GM11168 (cell line): ENCODE measurements at regions not wholly inside any gene's neighbourhood (a gene's known extent, or its start where the extent isn't known, plus 50 kb on each side); places are given as distances from the start of the nearest gene placed in this dataset.

Experiments
- in situ Hi-C: fragments of 300-500 bp; cut with MboI; formaldehyde crosslinking; loops from one replicate; pipeline ENCODE4 v1.12.0; 2022; ENCODE audit warnings: low sequenced_read_pairs; ENCODE audit not compliant: unreplicated experiment

GRCh38 chr5:96340357-96340756 lies 92.7 kb downstream of the PCSK1 start:
- in situ Hi-C loops = no loop called here

- in situ Hi-C loops = no loop called here
Observed at GRCh38 chr5:96339862-96340261, 93.2 kb downstream of the PCSK1 start.

GRCh38 chr5:96338624-96339415 lies 94.2 kb downstream of the PCSK1 start:
- in situ Hi-C loops = no loop called here

- in situ Hi-C loops = no loop called here
Observed at GRCh38 chr5:96338091-96338490, 95.0 kb downstream of the PCSK1 start.

GRCh38 chr5:96337048-96337781 lies 95.8 kb downstream of the PCSK1 start:
- in situ Hi-C loops = no loop called here

DNA sequence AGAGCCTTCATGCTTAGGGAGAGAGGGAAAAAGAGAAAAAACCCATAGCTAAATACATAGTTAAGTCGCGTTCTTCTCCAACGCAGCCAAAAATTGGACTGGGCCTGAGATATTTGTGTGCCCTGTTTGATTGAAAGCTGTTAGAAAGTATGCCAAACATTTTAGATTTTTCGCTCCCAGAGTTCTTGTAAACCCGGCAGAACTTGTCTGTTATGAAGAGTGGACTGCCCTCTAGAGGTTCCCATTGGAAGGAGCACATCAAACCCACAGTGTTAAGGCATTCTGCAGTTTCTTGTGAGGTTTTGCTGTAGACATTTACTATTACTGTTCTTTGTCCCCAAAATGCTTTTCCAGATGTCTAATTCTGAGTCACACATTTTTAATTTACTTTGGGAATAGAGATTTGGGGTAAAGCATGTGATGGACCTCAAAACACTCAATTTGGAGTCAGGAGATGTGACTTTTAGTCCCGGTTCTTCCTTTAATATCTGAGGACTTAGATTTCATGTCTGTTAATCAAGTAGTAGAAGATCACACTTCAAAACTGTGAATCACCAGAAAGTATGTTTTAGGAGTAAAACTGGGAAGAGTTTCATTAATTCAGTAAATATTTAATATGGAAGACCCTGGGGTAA lies 96.6 kb downstream of the PCSK1 start:
- in situ Hi-C loops = no loop called here

DNA sequence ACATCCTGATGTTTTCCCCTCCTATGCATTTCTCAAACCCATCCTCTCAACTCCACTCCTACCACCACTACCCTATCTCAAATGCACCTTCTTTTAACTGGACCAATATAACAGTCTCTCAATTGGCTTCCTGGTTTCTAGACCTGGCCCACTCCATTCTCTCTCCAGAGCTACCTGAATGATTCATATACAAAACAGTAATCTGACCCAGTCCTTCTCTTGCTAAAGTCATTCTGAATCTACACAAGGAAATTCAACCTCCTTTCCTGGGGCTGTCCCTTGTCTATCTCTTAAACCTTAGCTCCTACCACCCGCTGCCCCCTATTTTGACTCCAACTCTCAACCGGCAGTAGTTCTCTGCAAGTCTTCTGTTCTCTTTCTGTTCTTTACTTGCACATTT lies 97.2 kb downstream of the PCSK1 start:
- in situ Hi-C loops = no loop called here

GRCh38 chr5:96333391-96333790 lies 99.7 kb downstream of the PCSK1 start:
- in situ Hi-C loops = no loop called here

GRCh38 chr5:96332535-96333366 lies 100.3 kb downstream of the PCSK1 start:
- in situ Hi-C loops = no loop called here

GRCh38 chr5:96331681-96332361 lies 101.2 kb downstream of the PCSK1 start:
- in situ Hi-C loops = no loop called here

GRCh38 chr5:96331210-96331609 lies 101.8 kb downstream of the PCSK1 start:
- in situ Hi-C loops = no loop called here

- in situ Hi-C loops = no loop called here
Observed at GRCh38 chr5:96330530-96331140, 102.4 kb downstream of the PCSK1 start.

- in situ Hi-C loops = loop anchor here (5.0 kb wide), 2 partner anchors 378 to 468 kb away; no protein-coding TSS in a partner anchor
Observed at GRCh38 chr5:96329886-96330529, 103.0 kb downstream of the PCSK1 start.

DNA sequence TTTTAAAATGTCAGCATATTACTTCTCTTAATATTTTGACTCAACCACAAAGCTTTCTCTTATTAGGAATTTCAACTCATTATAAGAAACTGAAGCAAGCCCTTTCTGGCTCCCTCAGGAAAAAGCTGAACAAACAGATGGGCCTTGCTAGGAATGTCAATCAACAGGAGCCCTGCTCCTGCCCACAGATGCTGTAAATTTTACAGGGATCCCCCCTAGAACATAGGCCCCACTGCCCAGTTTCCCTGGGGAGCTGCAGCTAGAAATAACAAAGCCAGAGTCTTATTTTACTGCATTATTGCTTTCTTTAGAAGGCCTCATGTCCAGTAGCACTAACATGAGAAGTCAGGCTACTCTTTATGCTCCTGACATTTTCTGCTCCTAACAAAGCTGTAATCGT lies 103.8 kb downstream of the PCSK1 start:
- in situ Hi-C loops = loop anchor here (5.0 kb wide), 2 partner anchors 377 to 467 kb away; no protein-coding TSS in a partner anchor

- in situ Hi-C loops = loop anchor here (5.0 kb wide), 2 partner anchors 375 to 465 kb away; no protein-coding TSS in a partner anchor
Observed at GRCh38 chr5:96327722-96328121, 105.3 kb downstream of the PCSK1 start.

DNA sequence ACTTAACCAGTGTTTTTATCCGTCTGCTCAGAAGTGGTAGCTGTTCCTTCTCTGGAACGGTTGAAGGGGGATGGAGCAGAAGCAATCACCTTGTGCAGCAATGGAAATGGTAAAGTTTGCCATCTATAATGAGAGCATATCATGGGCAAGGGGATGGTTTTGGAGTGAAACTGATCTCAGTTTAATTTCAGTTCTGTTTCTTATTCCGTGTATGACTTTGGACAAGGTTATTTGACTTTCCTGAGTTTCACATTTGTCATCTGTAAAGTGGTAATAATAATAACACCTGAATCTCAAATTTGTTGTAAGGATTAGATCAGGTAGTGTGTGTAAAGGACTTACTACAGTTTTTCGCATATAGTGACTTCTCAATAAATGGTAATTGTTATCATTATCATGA lies 106.1 kb downstream of the PCSK1 start:
- in situ Hi-C loops = loop anchor here (5.0 kb wide), 2 partner anchors 375 to 465 kb away; no protein-coding TSS in a partner anchor

GRCh38 chr5:96324708-96325107 lies 108.3 kb downstream of the PCSK1 start:
- in situ Hi-C loops = loop anchor here (5.0 kb wide), 2 partner anchors 372 to 462 kb away; no protein-coding TSS in a partner anchor

- in situ Hi-C loops = no loop called here
Observed at GRCh38 chr5:96322865-96323264, 110.2 kb downstream of the PCSK1 start.
